GM23248 (cell line): ENCODE measurements at regions not wholly inside any gene's neighbourhood (a gene's known extent, or its start where the extent isn't known, plus 50 kb on each side); places are given as distances from the start of the nearest gene placed in this dataset.

Experiments used
- EZH2 ChIP-seq: fragments of 200-600 bp; sonication (generic); IDR thresholded peaks from 2 replicates; pipeline ENCODE4 v1.6.1; 2018; ENCODE audit warnings: antibody characterized with exemption, mild to moderate bottlenecking; ENCODE audit not compliant: insufficient read depth, poor library complexity, severe bottlenecking
- EZH2phosphoT487 ChIP-seq: fragments of 200-600 bp; sonication (generic); IDR thresholded peaks from 2 replicates; pipeline ENCODE4 v1.6.1; 2018; ENCODE audit warnings: antibody characterized with exemption, moderate library complexity, mild to moderate bottlenecking, low read depth; ENCODE audit not compliant: insufficient read depth

- no peak for TF ChIP-seq EZH2
- TF ChIP-seq EZH2phosphoT487: no peak
Observed at GRCh38 chr11:112831041-112831440, 130.2 kb upstream of the NCAM1 start.
